IMR-90 (cell line): ENCODE measurements at regions not wholly inside any gene's neighbourhood (a gene's known extent, or its start where the extent isn't known, plus 50 kb on each side); places are given as distances from the start of the nearest gene placed in this dataset.

Experiments used
- ATAC-seq: fragments of 200-7000 bp; cut with Tn5 transposase; 2 replicates; pipeline ENCODE4 v1.9.1; 2020; ENCODE audit warnings: low read depth, mild to moderate bottlenecking, moderate library complexity
- BruUV-seq: library from RNA; stranded (reverse); fragments of 400-500 nt; replicated peaks from 2 replicates; lab custom pipeline; 2021; lab: Mats Ljungman, UMichigan
- CTCF ChIA-PET: fragments of 300-600 bp; formaldehyde crosslinking; extraction: SDS; loops from one replicate; lab custom pipeline; 2021; ENCODE audit warnings: antibody characterized with exemption; lab: Yijun Ruan, JAX
- POLR2A ChIA-PET: fragments of 300-600 bp; sonication (Branson Sonifier 250); formaldehyde crosslinking; loops from one replicate; lab custom pipeline; 2022; ENCODE audit warnings: antibody characterized with exemption; ENCODE audit not compliant: unreplicated experiment; lab: Charles Lee
- DNase-seq: peaks from one replicate; pipeline ENCODE4 v3.0.0; 2013
- H2AFZ ChIP-seq: replicated peaks from 2 replicates; pipeline ENCODE3; 2013; ENCODE audit warnings: low read length, mild to moderate bottlenecking; ENCODE audit not compliant: poor library complexity
- H2AK5ac ChIP-seq: 2 replicates; pipeline ENCODE4 v1.6.1; 2013; ENCODE audit warnings: low read depth, low read length, inconsistent platforms
- H2AK9ac ChIP-seq: replicated peaks from 2 replicates; pipeline ENCODE3; 2013; ENCODE audit warnings: mild to moderate bottlenecking, low read depth, low read length, moderate library complexity; ENCODE audit not compliant: poor library complexity
- H2BK120ac ChIP-seq: 2 replicates; pipeline ENCODE4 v1.6.1; 2013; ENCODE audit warnings: low read depth, low read length, inconsistent platforms
- H2BK15ac ChIP-seq: 3 replicates; pipeline ENCODE4 v1.6.1; 2013; ENCODE audit warnings: low read depth, low read length, inconsistent platforms
- H2BK20ac ChIP-seq: 2 replicates; pipeline ENCODE4 v1.6.1; 2013; ENCODE audit warnings: low read depth, mild to moderate bottlenecking, inconsistent platforms, low read length, moderate library complexity
- H2BK5ac ChIP-seq: 2 replicates; pipeline ENCODE4 v1.6.1; 2013; ENCODE audit warnings: mild to moderate bottlenecking, low read depth, low read length, inconsistent platforms; ENCODE audit not compliant: poor library complexity, severe bottlenecking
- H3K14ac ChIP-seq: replicated peaks from 2 replicates; pipeline ENCODE4 v1.6.1; 2013; ENCODE audit warnings: low read depth, low read length, inconsistent platforms
- H3K18ac ChIP-seq: 2 replicates; pipeline ENCODE4 v1.6.1; 2013; ENCODE audit warnings: low read depth, low read length, control low read depth
- H3K23ac ChIP-seq: 2 replicates; pipeline ENCODE4 v1.6.1; 2013; ENCODE audit warnings: low read depth, low read length, inconsistent platforms
- H3K27ac ChIP-seq: 2 replicates; pipeline ENCODE4 v1.5.1; 2013; ENCODE audit warnings: mild to moderate bottlenecking, control low read depth, low read length; ENCODE audit not compliant: insufficient read depth
- H3K27me3 ChIP-seq: 2 replicates; pipeline ENCODE4 v1.6.1; 2013; ENCODE audit warnings: low read length; ENCODE audit not compliant: control insufficient read depth, insufficient read depth
- H3K36me3 ChIP-seq: 2 replicates; pipeline ENCODE4 v1.6.1; 2013; ENCODE audit warnings: low read length, mixed read lengths; ENCODE audit not compliant: control insufficient read depth, insufficient read depth
- H3K4ac ChIP-seq: 2 replicates; pipeline ENCODE4 v1.6.1; 2013; ENCODE audit warnings: low read depth, low read length, inconsistent platforms
- H3K4me1 ChIP-seq: 2 replicates; pipeline ENCODE4 v1.6.1; 2013; ENCODE audit warnings: low read length, mixed read lengths; ENCODE audit not compliant: control insufficient read depth, insufficient read depth
- H3K4me2 ChIP-seq: 2 replicates; pipeline ENCODE4 v1.6.1; 2013; ENCODE audit warnings: low read depth, mild to moderate bottlenecking, control low read depth, low read length, moderate library complexity
- H3K4me3 ChIP-seq: 2 replicates; pipeline ENCODE4 v1.5.1; 2013; ENCODE audit warnings: low read depth, mild to moderate bottlenecking, control low read depth, low read length, moderate library complexity; ENCODE audit not compliant: insufficient read depth
- H3K56ac ChIP-seq: 2 replicates; pipeline ENCODE4 v1.6.1; 2013; ENCODE audit warnings: low read length, inconsistent platforms; ENCODE audit not compliant: insufficient read depth; ENCODE audit errors: extremely low read depth
- H3K79me1 ChIP-seq, 2 experiments: 2 replicates each; pipeline ENCODE4 v1.6.1; 2013; ENCODE audit warnings: low read length in 2 of 2, inconsistent platforms in 1 of 2, low read depth in 1 of 2
- H3K9ac ChIP-seq: 2 replicates; pipeline ENCODE4 v1.6.1; 2013; ENCODE audit warnings: low read depth, low read length, control low read depth
- H3K9me1 ChIP-seq: 2 replicates; pipeline ENCODE4 v1.6.1; 2013; ENCODE audit warnings: low read length, inconsistent platforms; ENCODE audit not compliant: insufficient read depth
- H3K9me3 ChIP-seq: 2 replicates; pipeline ENCODE4 v1.6.1; 2013; ENCODE audit warnings: low read length; ENCODE audit not compliant: control insufficient read depth, insufficient read depth
- H4K20me1 ChIP-seq: 2 replicates; pipeline ENCODE4 v1.6.1; 2013; ENCODE audit warnings: low read length, inconsistent platforms; ENCODE audit not compliant: insufficient read depth
- H4K5ac ChIP-seq: 2 replicates; pipeline ENCODE4 v1.6.1; 2013; ENCODE audit warnings: mild to moderate bottlenecking, low read depth, low read length, control low read depth
- H4K8ac ChIP-seq, 2 experiments: 2 replicates each; pipeline ENCODE4 v1.6.1; 2013; ENCODE audit warnings: low read depth in 2 of 2, low read length in 2 of 2, control low read depth in 1 of 2, inconsistent platforms in 1 of 2
- H4K91ac ChIP-seq: 2 replicates; pipeline ENCODE4 v1.6.1; 2013; ENCODE audit warnings: low read depth, low read length, inconsistent platforms; ENCODE audit not compliant: insufficient read depth
- FOS ChIP-seq: fragments of 150-350 bp; IDR thresholded peaks from 2 replicates; pipeline ENCODE4 v1.6.1; 2016; ENCODE audit warnings: low read depth, low read length
- MAFK ChIP-seq: IDR thresholded peaks from 2 replicates; pipeline ENCODE4 v1.6.1; 2012; ENCODE audit warnings: low read depth, low read length, improper control_type of control experiment
- NFE2L2 ChIP-seq: fragments of 150-350 bp; IDR thresholded peaks from 2 replicates; pipeline ENCODE4 v1.6.1; 2016; ENCODE audit warnings: low read depth, mild to moderate bottlenecking, low read length
- POLR2A ChIP-seq: IDR thresholded peaks from 2 replicates; pipeline ENCODE4 v1.6.1; 2012; ENCODE audit warnings: mild to moderate bottlenecking, low read depth, low read length
- RCOR1 ChIP-seq: IDR thresholded peaks from 2 replicates; pipeline ENCODE4 v1.6.1; 2012; ENCODE audit warnings: mild to moderate bottlenecking, low read length, improper control_type of control experiment; ENCODE audit not compliant: insufficient replicate concordance
- RFX5 ChIP-seq: IDR thresholded peaks from 2 replicates; pipeline ENCODE4 v1.8.0; 2012; ENCODE audit warnings: low read depth, mild to moderate bottlenecking, low read length, moderate library complexity
- WGBS, 2 experiments: methylation state at CpG; one replicate each; pipeline versions ENCODE4 v1.1.5 to v1.1.7; 2013; ENCODE audit warnings: missing lambda C conversion rate in 2 of 2; ENCODE audit not compliant: insufficient read length in 1 of 2; ENCODE audit errors: extremely low coverage in 2 of 2; 5-methylcytosine and 5-hydroxymethylcytosine counted together
- dilution Hi-C: fragments of 300-500 bp; cut with HindIII; formaldehyde crosslinking; loops from one replicate; pipeline ENCODE4 v1.14.3; 2018; ENCODE audit warnings: low sequenced_read_pairs; ENCODE audit not compliant: unreplicated experiment
- in situ Hi-C: fragments of 300-500 bp; cut with MboI; formaldehyde crosslinking; loops from 3 replicates; pipeline ENCODE4 v1.14.3; 2019; ENCODE audit warnings: low sequenced_read_pairs, inconsistent platforms, mixed read lengths
- intact Hi-C: fragments of 100-400 bp; cut with micrococcal nuclease; formaldehyde crosslinking; loops from 2 replicates; pipeline ENCODE4 v1.10.0; 2022
- TF ChIP-seq, protein P1 (sequence below): conservative IDR thresholded peaks from 2 replicates; pipeline ENCODE4 v1.5.1; 2012; ENCODE audit warnings: mild to moderate bottlenecking, low read depth, low read length, improper control_type of control experiment

- peaks cover 5% of the 10 kb centered on the region for H3K27me3 ChIP-seq
- no peak overlapping the region for H4K8ac ChIP-seq
- H2AK9ac ChIP-seq = no peak overlapping the region
- H3K9ac ChIP-seq = no peak overlapping the region
- no peak overlapping the region for H2BK20ac ChIP-seq
- H3K4me2 ChIP-seq = no peak overlapping the region
- no peak overlapping the region for H2AFZ ChIP-seq
- BruUV-seq = no TSS peak
- DNase-seq (no peak), ATAC-seq (no peak)
- no peak overlapping the region for H3K18ac ChIP-seq
- H4K20me1 ChIP-seq = no peaks in the 10 kb centered on the region
- no peak overlapping the region for H4K91ac ChIP-seq
- no peak overlapping the region for H3K56ac ChIP-seq
- WGBS, 2 experiments = 62% methylated on average over 7 of the region's 10 CpGs; no CpG with 5 or more reads in 1 of the 2 experiments
- H3K23ac ChIP-seq = no peak overlapping the region
- H3K9me3 ChIP-seq = no peaks in the 10 kb centered on the region; the same call in 1 of the 2 replicates
- dilution Hi-C loops (no loop called here), in situ Hi-C loops (no loop called here), intact Hi-C loops (no loop called here)
- no peak overlapping the region for H2BK120ac ChIP-seq
- POLR2A ChIA-PET = no interaction called here
- CTCF ChIA-PET = no interaction called here
- H3K4me3 ChIP-seq = no peak overlapping the region
- no peaks in the 10 kb centered on the region for H3K36me3 ChIP-seq
- no peak overlapping the region for H2BK15ac ChIP-seq
- no peaks in the 10 kb centered on the region for H3K9me1 ChIP-seq
- TF ChIP-seq, protein P1, sequence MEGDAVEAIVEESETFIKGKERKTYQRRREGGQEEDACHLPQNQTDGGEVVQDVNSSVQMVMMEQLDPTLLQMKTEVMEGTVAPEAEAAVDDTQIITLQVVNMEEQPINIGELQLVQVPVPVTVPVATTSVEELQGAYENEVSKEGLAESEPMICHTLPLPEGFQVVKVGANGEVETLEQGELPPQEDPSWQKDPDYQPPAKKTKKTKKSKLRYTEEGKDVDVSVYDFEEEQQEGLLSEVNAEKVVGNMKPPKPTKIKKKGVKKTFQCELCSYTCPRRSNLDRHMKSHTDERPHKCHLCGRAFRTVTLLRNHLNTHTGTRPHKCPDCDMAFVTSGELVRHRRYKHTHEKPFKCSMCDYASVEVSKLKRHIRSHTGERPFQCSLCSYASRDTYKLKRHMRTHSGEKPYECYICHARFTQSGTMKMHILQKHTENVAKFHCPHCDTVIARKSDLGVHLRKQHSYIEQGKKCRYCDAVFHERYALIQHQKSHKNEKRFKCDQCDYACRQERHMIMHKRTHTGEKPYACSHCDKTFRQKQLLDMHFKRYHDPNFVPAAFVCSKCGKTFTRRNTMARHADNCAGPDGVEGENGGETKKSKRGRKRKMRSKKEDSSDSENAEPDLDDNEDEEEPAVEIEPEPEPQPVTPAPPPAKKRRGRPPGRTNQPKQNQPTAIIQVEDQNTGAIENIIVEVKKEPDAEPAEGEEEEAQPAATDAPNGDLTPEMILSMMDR = no peak
- TF ChIP-seq MAFK (no peak), POLR2A (no peak), NFE2L2 (no peak), FOS (no peak), RFX5 (no peak), RCOR1 (no peak)
- no peak overlapping the region for H4K5ac ChIP-seq
- no peak overlapping the region for H2AK5ac ChIP-seq
- no peak overlapping the region for H3K14ac ChIP-seq
- H3K4me1 ChIP-seq = no peaks in the 10 kb centered on the region
- no peak overlapping the region for H2BK5ac ChIP-seq
- no peak overlapping the region for H3K27ac ChIP-seq
- no peak overlapping the region for H3K4ac ChIP-seq
- H3K79me1 ChIP-seq = no peaks in the 10 kb centered on the region
Observed at GRCh38 chr3:11914651-11915050, 68.0 kb upstream of the TAMM41 start.
